ENCODE measurements at regions not wholly inside any gene's neighbourhood (a gene's known extent, or its start where the extent isn't known, plus 50 kb on each side); places are given as distances from the start of the nearest gene placed in this dataset.

DNA sequence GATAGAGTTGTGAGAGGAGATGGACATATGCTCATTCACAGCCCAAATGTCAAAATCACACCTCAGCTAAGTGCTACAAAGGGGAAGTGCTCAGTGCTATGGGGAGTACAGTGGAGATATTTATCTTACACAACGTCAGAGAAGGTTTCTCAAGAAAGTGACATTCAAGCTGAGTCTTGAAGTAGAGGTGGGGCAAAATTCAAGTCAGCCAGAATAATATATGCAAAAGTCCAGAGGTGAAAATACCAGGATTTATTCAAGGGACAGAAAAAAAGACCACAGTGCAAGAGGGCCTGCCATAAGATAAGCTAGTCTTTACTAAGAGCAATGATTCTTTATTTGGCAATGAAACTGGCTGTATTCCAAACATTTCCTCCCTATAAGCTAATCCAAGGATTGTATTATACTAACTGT is 327.8 kb upstream of the PIK3R1 start:
- no peak overlapping the region for H3K4me3 ChIP-seq
- 31% methylated on average over 1 of the region's 1 CpG for WGBS (ENCODE audit: missing lambda C conversion rate)
- DNase-seq (ENCODE audit: low read depth in 1 of 2, low spot score in 1 of 2) (no peak), FAIRE-seq (no peak), ATAC-seq (no peak)
- no peaks in the 10 kb centered on the region for H3K4me1 ChIP-seq
- no peak overlapping the region for H3K4me2 ChIP-seq
- TF ChIP-seq ZSCAN20 (CRISPR knock-in tag; IDR thresholded peaks at IDR 0.05) (no peak), FOXS1 (CRISPR knock-in tag; IDR thresholded peaks at IDR 0.05) (no peak), HEYL (CRISPR knock-in tag; IDR thresholded peaks at IDR 0.05) (no peak), RFX5 (IDR thresholded peaks at IDR 0.05) (no peak)
- ChIA-PET CTCF (interaction anchor here (0.6 to 1.4 kb wide), 2 partner anchors 12 to 365 kb away, joined by 5 to 6 read pairs; no protein-coding TSS in a partner anchor), POLR2A (no interaction called here)
- no peaks in the 10 kb centered on the region for H3K9me3 ChIP-seq
- no peak overlapping the region for H3K27ac ChIP-seq

DNA sequence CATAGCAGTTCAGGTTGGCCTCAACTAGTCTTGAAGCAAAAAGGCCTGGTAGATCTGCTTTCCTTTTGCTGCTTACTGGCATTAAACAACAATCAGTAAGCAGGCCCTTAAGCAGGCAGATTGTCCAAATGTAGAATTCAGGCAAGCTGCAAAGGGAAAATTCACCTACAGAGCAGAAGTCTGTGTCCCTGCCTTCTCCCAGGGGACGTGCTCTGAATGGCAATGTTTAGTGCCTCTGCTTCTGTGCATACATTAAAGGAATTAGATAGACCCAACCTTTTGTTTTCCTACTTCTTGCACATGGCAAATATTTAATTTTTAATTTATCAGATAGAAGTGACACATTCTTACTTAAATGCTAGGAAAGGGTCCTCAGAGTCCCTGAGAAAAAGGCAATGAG is 328.8 kb upstream of the PIK3R1 start:
- H3K9me3 ChIP-seq = no peaks in the 10 kb centered on the region
- no peak for ATAC-seq
- FAIRE-seq = no peak
- ChIA-PET POLR2A (no interaction called here), CTCF (no interaction called here)
- H3K4me1 ChIP-seq = no peaks in the 10 kb centered on the region
- H3K4me3 ChIP-seq = no peak overlapping the region
- H3K4me2 ChIP-seq = no peak overlapping the region
- no peak overlapping the region for H3K27ac ChIP-seq
- WGBS (ENCODE audit: missing lambda C conversion rate) = 0% methylated on average over 1 of the region's 1 CpG
- TF ChIP-seq HES2 (IDR thresholded peaks at IDR 0.05) (no peak), MAZ (IDR thresholded peaks at IDR 0.05; ENCODE audit: borderline replicate concordance, low read depth, low read length) (no peak), RNF2 (IDR thresholded peaks at IDR 0.05; ENCODE audit: borderline replicate concordance, low read depth) (no peak), FOSL2 (IDR thresholded peaks at IDR 0.05) (no peak), FOSL2 (CRISPR knock-in tag; IDR thresholded peaks at IDR 0.05) (no peak), PHF8 (IDR thresholded peaks at IDR 0.05; ENCODE audit: borderline replicate concordance, low read depth) (no peak), PBX3 (IDR thresholded peaks at IDR 0.05) (no peak), RAD21 (conservative IDR thresholded peaks at IDR 0.05 in 1 of 2, IDR thresholded peaks at IDR 0.05 in 1 of 2) (no peak), TFCP2L1 (CRISPR knock-in tag; IDR thresholded peaks at IDR 0.05) (no peak), CHD2 (IDR thresholded peaks at IDR 0.05; ENCODE audit: low read length, partially characterized antibody) (no peak), CEBPB (IDR thresholded peaks at IDR 0.05) (no peak), HOXA7 (CRISPR knock-in tag; IDR thresholded peaks at IDR 0.05) (no peak), FOSB (CRISPR knock-in tag; IDR thresholded peaks at IDR 0.05) (no peak), CBX8 (IDR thresholded peaks at IDR 0.05) (no peak), EP300 (IDR thresholded peaks at IDR 0.05) (no peak), GATA3 (IDR thresholded peaks at IDR 0.05; ENCODE audit: borderline replicate concordance) (no peak), MAFK (IDR thresholded peaks at IDR 0.05; ENCODE audit: partially characterized antibody) (no peak)
- TF ChIP-seq, protein P1, sequence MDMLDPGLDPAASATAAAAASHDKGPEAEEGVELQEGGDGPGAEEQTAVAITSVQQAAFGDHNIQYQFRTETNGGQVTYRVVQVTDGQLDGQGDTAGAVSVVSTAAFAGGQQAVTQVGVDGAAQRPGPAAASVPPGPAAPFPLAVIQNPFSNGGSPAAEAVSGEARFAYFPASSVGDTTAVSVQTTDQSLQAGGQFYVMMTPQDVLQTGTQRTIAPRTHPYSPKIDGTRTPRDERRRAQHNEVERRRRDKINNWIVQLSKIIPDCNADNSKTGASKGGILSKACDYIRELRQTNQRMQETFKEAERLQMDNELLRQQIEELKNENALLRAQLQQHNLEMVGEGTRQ (IDR thresholded peaks at IDR 0.05) = no peak
- DNase-seq (ENCODE audit: low read depth in 1 of 2, low spot score in 1 of 2) = no peak

DNA sequence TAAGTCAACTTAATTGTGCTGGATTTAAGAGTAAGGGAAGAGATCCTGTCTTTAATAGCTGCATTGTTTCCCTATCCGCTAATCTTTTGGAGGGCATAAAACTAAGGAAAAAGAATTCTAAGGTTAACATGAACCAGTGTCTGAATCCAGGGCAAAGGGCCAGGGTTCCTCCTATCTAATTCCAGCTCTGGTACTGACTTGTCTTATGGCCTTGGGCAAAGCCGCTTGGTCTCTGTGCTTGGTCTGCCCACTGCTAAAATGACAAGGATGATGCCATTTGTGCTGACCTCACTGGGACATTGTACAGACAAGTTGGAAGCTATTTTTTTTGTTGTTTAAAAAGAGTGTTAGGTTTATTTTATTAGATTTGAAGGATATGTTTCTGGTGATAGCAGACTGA is 334.7 kb upstream of the PIK3R1 start:
- Histone ChIP-seq H3K4me1 (no peaks in the 10 kb centered on the region), H3K4me3 (no peak overlapping the region), H3K27ac (no peak overlapping the region), H3K4me2 (no peak overlapping the region), H3K9me3 (no peaks in the 10 kb centered on the region)
- POLR2A ChIA-PET = no interaction called here
- ATAC-seq (no peak), DNase-seq (ENCODE audit: low read depth in 1 of 2, low spot score in 1 of 2) (no peak), FAIRE-seq (no peak)
- CTCF ChIA-PET = interaction anchor here (0.6 kb wide), 2 partner anchors 38 to 110 kb away, joined by 3 to 4 read pairs; no protein-coding TSS in a partner anchor
- whole genome bisulfite sequencing (ENCODE audit: missing lambda C conversion rate) = 51% methylated on average over 2 of the region's 2 CpGs
- TF ChIP-seq CHD2 (IDR thresholded peaks at IDR 0.05; ENCODE audit: low read length, partially characterized antibody) (no peak), MYC (IDR thresholded peaks at IDR 0.05; ENCODE audit: borderline replicate concordance, low read length) (no peak), MAX (IDR thresholded peaks at IDR 0.05) (no peak), NR3C1 (IDR thresholded peaks at IDR 0.05) (no peak), HMGXB4 (CRISPR knock-in tag; IDR thresholded peaks at IDR 0.05; ENCODE audit: borderline replicate concordance) (no peak), BHLHE40 (IDR thresholded peaks at IDR 0.05; ENCODE audit: low read depth, low read length) (no peak), HOXB5 (CRISPR knock-in tag; IDR thresholded peaks at IDR 0.05) (no peak), TFCP2L1 (CRISPR knock-in tag; IDR thresholded peaks at IDR 0.05) (no peak), ZC3H11A (IDR thresholded peaks at IDR 0.05) (no peak), RARB (CRISPR knock-in tag; IDR thresholded peaks at IDR 0.05) (no peak), PBX3 (IDR thresholded peaks at IDR 0.05) (no peak)
